Transverse colon (tissue), 4 donors: ENCODE measurements at regions not wholly inside any gene's neighbourhood (a gene's known extent, or its start where the extent isn't known, plus 50 kb on each side); places are given as distances from the start of the nearest gene placed in this dataset.

Experiments used
- DNase-seq: peaks from one replicate; pipeline ENCODE4 v3.0.0-alpha.2; 2019
- H3K27ac ChIP-seq, 4 donors: fragments of 200-600 bp; sonication (generic); 2 replicates each; pipeline ENCODE4 v1.5.1; 2016 to 2018; ENCODE audit warnings: inconsistent platforms in 4 of 4
- H3K27me3 ChIP-seq: fragments of 200-600 bp; sonication (generic); 2 replicates; pipeline ENCODE4 v1.5.1; 2017; ENCODE audit warnings: inconsistent platforms
- H3K36me3 ChIP-seq, 4 donors: fragments of 200-600 bp; sonication (generic); 2 replicates each; pipeline ENCODE4 v1.5.1; 2017 to 2019; ENCODE audit warnings: inconsistent platforms in 4 of 4
- H3K4me1 ChIP-seq, 4 donors: fragments of 200-600 bp; sonication (generic); 2 replicates each; pipeline ENCODE4 v1.5.1; 2017 to 2020; ENCODE audit warnings: inconsistent platforms in 4 of 4
- H3K4me3 ChIP-seq, 4 donors: fragments of 200-600 bp; sonication (generic); 1 replicate in 1 of 4; 2 replicates in 3 of 4; pipeline versions ENCODE4 v1.5.1 to v1.6.1; 2017 to 2019; ENCODE audit warnings: inconsistent platforms in 4 of 4
- H3K9me3 ChIP-seq, 2 donors: fragments of 200-600 bp; sonication (generic); 2 replicates each; pipeline ENCODE4 v1.5.1; 2017 to 2019; ENCODE audit warnings: inconsistent platforms in 2 of 2
- EP300 ChIP-seq: sonication (generic); formaldehyde crosslinking; IDR thresholded peaks from one replicate; pipeline ENCODE4 v1.6.1; 2017; ENCODE audit warnings: antibody characterized with exemption, low read depth
- POLR2A ChIP-seq: fragments of 450-650 bp; IDR thresholded peaks from one replicate; pipeline ENCODE4 v1.6.1; 2016; ENCODE audit warnings: antibody characterized with exemption, mild to moderate bottlenecking, moderate library complexity
- POLR2AphosphoS5 ChIP-seq, 3 donors: sonication (generic); formaldehyde crosslinking; IDR thresholded peaks; one replicate each; pipeline ENCODE4 v1.6.1; 2016; ENCODE audit warnings: antibody characterized with exemption in 3 of 3
- WGBS, 2 donors: methylation state at CpG; one replicate each; pipeline ENCODE4 v1.1.5; 2018; ENCODE audit warnings: low coverage in 1 of 2; 5-methylcytosine and 5-hydroxymethylcytosine counted together
- in situ Hi-C, 4 donors: fragments of 200-750 bp; cut with MboI; loops; one replicate each; pipeline versions ENCODE4 v1.15.0 to v1.15.1; 2017; ENCODE audit warnings: low sequenced_read_pairs in 3 of 4, low pct_ligation_motif_present in 1 of 4, low pct_unique_long_range_greater_than_20kb in 1 of 4
- intact Hi-C: fragments of 100-400 bp; cut with DNase I; formaldehyde crosslinking; loops from one replicate; pipeline ENCODE4 v1.15.1; 2023; ENCODE audit warnings: low total_unique reads
- TF ChIP-seq, protein P1 (sequence below), 5 experiments: fragments of 200-600 bp in 3 of 5; fragments of 450-650 bp in 2 of 5; sonication (generic) in 3 of 5; IDR thresholded peaks; 1 replicate in 2 of 5; 2 replicates in 3 of 5; pipeline ENCODE4 v1.5.1; 2016 to 2017; ENCODE audit warnings: antibody characterized with exemption in 5 of 5, inconsistent platforms in 3 of 5, mild to moderate bottlenecking in 2 of 5, moderate library complexity in 1 of 5

GRCh38 chr4:144284026-144284425 lies 143.5 kb upstream of the GYPA start:
- H3K4me3 ChIP-seq: no peak overlapping the region
- intact Hi-C loops: no loop called here
- in situ Hi-C loops: no loop called here

DNA sequence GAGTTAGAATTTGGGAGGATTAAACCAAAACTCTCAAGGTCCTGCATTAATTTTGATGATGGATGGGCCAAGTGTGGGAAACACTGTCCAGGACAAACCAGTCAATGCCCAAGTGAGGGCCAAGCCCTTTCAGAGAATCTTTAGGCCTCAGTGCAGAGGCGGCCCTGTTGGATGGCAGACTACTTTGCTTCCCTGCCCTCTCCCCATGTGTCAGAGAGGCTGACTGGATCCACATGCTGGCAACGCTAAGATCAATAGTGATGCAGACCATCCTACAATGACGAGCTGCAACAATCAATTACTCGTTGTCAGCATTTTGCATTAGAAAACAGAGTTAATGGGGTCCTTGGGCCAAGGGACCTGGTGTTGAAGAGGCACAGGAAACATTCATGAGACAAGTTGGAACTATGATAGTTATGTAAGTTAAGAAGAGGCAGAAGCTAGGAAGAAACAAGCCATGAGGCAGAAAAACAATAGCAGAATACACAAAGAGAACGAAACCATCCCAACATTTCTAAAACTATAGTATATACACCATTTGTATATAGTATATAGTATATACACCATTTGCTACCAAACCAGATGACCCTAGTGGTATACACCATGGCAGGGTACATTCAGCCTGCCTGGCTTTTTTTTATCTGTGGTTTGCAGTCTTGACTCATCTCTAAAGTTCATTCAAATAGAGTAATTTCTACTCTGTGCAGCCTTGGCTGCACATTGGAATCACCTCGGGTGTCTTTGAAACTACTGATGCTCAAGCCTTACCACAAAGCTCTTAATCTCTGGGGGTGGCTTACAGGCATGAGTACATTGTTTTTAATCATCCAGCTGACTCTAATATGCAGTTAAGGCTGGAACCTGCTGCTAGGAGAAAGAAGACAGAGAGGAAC lies 147.7 kb upstream of the GYPA start:
- H3K27ac ChIP-seq: no peak overlapping the region
- H3K27me3 ChIP-seq: no peaks in the 10 kb centered on the region
- no peaks in the 10 kb centered on the region for H3K9me3 ChIP-seq
- H3K36me3 ChIP-seq: no peaks in the 10 kb centered on the region
- TF ChIP-seq, protein P1, sequence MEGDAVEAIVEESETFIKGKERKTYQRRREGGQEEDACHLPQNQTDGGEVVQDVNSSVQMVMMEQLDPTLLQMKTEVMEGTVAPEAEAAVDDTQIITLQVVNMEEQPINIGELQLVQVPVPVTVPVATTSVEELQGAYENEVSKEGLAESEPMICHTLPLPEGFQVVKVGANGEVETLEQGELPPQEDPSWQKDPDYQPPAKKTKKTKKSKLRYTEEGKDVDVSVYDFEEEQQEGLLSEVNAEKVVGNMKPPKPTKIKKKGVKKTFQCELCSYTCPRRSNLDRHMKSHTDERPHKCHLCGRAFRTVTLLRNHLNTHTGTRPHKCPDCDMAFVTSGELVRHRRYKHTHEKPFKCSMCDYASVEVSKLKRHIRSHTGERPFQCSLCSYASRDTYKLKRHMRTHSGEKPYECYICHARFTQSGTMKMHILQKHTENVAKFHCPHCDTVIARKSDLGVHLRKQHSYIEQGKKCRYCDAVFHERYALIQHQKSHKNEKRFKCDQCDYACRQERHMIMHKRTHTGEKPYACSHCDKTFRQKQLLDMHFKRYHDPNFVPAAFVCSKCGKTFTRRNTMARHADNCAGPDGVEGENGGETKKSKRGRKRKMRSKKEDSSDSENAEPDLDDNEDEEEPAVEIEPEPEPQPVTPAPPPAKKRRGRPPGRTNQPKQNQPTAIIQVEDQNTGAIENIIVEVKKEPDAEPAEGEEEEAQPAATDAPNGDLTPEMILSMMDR (IDR thresholded peaks at IDR 0.05): no peak
- TF ChIP-seq POLR2AphosphoS5 (IDR thresholded peaks at IDR 0.05) (no peak), POLR2A (no peak), EP300 (no peak)
- no peaks in the 10 kb centered on the region for H3K4me1 ChIP-seq
- WGBS, 2 donors: 69 to 88% methylated on average over 2 to 6 of the region's 6 CpGs
- in situ Hi-C loops: no loop called here
- no peak overlapping the region for H3K4me3 ChIP-seq
- DNase-seq: no peak
- intact Hi-C loops: no loop called here

More at GRCh38 chr4:144284026-144284425, 143.5 kb upstream of the GYPA start:
- no peaks in the 10 kb centered on the region for H3K27me3 ChIP-seq
- DNase-seq: no peak
- H3K36me3 ChIP-seq: no peaks in the 10 kb centered on the region
- no peak overlapping the region for H3K27ac ChIP-seq
- no peaks in the 10 kb centered on the region for H3K9me3 ChIP-seq
- no peak for TF ChIP-seq POLR2A
- H3K4me1 ChIP-seq: no peaks in the 10 kb centered on the region

GRCh38 chr4:144289667-144290428 lies 149.3 kb upstream of the GYPA start:
- in situ Hi-C loops: no loop called here
- H3K4me1 ChIP-seq: no peaks in the 10 kb centered on the region
- no peak overlapping the region for H3K4me3 ChIP-seq
- DNase-seq: no peak
- no peaks in the 10 kb centered on the region for H3K9me3 ChIP-seq
- no peaks in the 10 kb centered on the region for H3K27me3 ChIP-seq
- 59 to 86% methylated on average over 1 of the region's 1 CpG for WGBS, 2 donors
- H3K36me3 ChIP-seq: no peaks in the 10 kb centered on the region
- no peak overlapping the region for H3K27ac ChIP-seq
- TF ChIP-seq EP300 (no peak), POLR2A (no peak), POLR2AphosphoS5 (IDR thresholded peaks at IDR 0.05) (no peak)
- TF ChIP-seq, protein P1 (IDR thresholded peaks at IDR 0.05): no peak
- intact Hi-C loops: no loop called here

- WGBS, 2 donors: 42 to 76% methylated on average over 4 of the region's 4 CpGs
- H3K9me3 ChIP-seq: no peaks in the 10 kb centered on the region
- H3K4me1 ChIP-seq: no peaks in the 10 kb centered on the region
- H3K27ac ChIP-seq: no peak overlapping the region
- no peaks in the 10 kb centered on the region for H3K36me3 ChIP-seq
- intact Hi-C loops (no loop called here), in situ Hi-C loops (no loop called here)
- no peak for DNase-seq
- H3K4me3 ChIP-seq: no peak overlapping the region
- no peaks in the 10 kb centered on the region for H3K27me3 ChIP-seq
- TF ChIP-seq EP300 (no peak), POLR2AphosphoS5 (IDR thresholded peaks at IDR 0.05) (no peak), POLR2A (no peak)
- TF ChIP-seq, protein P1 (IDR thresholded peaks at IDR 0.05): no peak
Measured at GRCh38 chr4:144291164-144291563, 150.6 kb upstream of the GYPA start.
